OCI-LY7 (cell line): ENCODE measurements at regions not wholly inside any gene's neighbourhood (a gene's known extent, or its start where the extent isn't known, plus 50 kb on each side); places are given as distances from the start of the nearest gene placed in this dataset.

Source experiments
- BruUV-seq: library from RNA; stranded (reverse); fragments of 400-500 nt; replicated peaks from 2 replicates; lab custom pipeline; 2021; lab: Mats Ljungman, UMichigan
- CTCF ChIA-PET: fragments of 300-600 bp; sonication (Branson Sonifier 250); formaldehyde crosslinking; loops from one replicate; lab custom pipeline; 2022; ENCODE audit warnings: antibody characterized with exemption; ENCODE audit not compliant: unreplicated experiment; lab: Charles Lee
- POLR2A ChIA-PET: fragments of 300-600 bp; sonication (Branson Sonifier 250); formaldehyde crosslinking; loops from one replicate; lab custom pipeline; 2022; ENCODE audit warnings: antibody characterized with exemption; lab: Charles Lee
- DNase-seq: peaks from one replicate; pipeline ENCODE4 v3.0.0-alpha.2; 2015; ENCODE audit warnings: low spot score
- H2AFZ ChIP-seq: fragments of 200-600 bp; sonication (generic), shearing (Covaris generic); 2 replicates; pipeline ENCODE4 v1.6.1; 2014; ENCODE audit warnings: mild to moderate bottlenecking, antibody characterized with exemption, low read length, moderate library complexity
- H3K27ac ChIP-seq: fragments of 200-600 bp; sonication (generic); 2 replicates; pipeline ENCODE4 v1.5.1; 2014; ENCODE audit warnings: mixed run types, low read depth, mild to moderate bottlenecking, moderate library complexity, low read length, inconsistent platforms; ENCODE audit not compliant: poor library complexity, severe bottlenecking
- H3K36me3 ChIP-seq: fragments of 200-600 bp; sonication (generic); 2 replicates; pipeline ENCODE4 v1.6.1; 2014; ENCODE audit warnings: mild to moderate bottlenecking, antibody characterized with exemption, low read length, moderate library complexity, mixed read lengths; ENCODE audit not compliant: insufficient read depth
- H3K4me1 ChIP-seq: fragments of 200-600 bp; sonication (generic); 2 replicates; pipeline ENCODE4 v1.5.1; 2014; ENCODE audit warnings: mild to moderate bottlenecking, low read length; ENCODE audit not compliant: insufficient read depth, poor library complexity, severe bottlenecking
- H3K4me2 ChIP-seq: fragments of 200-600 bp; sonication (generic); 2 replicates; pipeline ENCODE4 v1.6.1; 2014; ENCODE audit warnings: mild to moderate bottlenecking, low read length
- H3K4me3 ChIP-seq: fragments of 200-600 bp; sonication (generic); 2 replicates; pipeline ENCODE4 v1.5.1; 2014; ENCODE audit warnings: mild to moderate bottlenecking, low read depth, low read length; ENCODE audit not compliant: poor library complexity, severe bottlenecking
- H3K79me2 ChIP-seq: fragments of 200-600 bp; sonication (generic); 2 replicates; pipeline ENCODE4 v1.6.1; 2016; ENCODE audit warnings: low read depth, mild to moderate bottlenecking, low read length, moderate library complexity, mixed read lengths; ENCODE audit not compliant: insufficient read depth
- H3K9me2 ChIP-seq: fragments of 200-600 bp; sonication (generic); 2 replicates; pipeline ENCODE4 v1.6.1; 2016; ENCODE audit warnings: mild to moderate bottlenecking, low read length, mixed read lengths; ENCODE audit not compliant: insufficient read depth
- H3K9me3 ChIP-seq: fragments of 200-600 bp; sonication (generic); 2 replicates; pipeline ENCODE4 v1.6.1; 2014; ENCODE audit warnings: mild to moderate bottlenecking, mixed run types, low read length, mixed read lengths
- H4K20me1 ChIP-seq: fragments of 200-600 bp; sonication (generic); 2 replicates; pipeline ENCODE4 v1.6.1; 2014; ENCODE audit warnings: mild to moderate bottlenecking, antibody characterized with exemption, low read length, moderate library complexity, mixed read lengths; ENCODE audit not compliant: insufficient read depth
- EZH2phosphoT487 ChIP-seq: fragments of 200-600 bp; sonication (generic); IDR thresholded peaks from 2 replicates; pipeline ENCODE4 v1.6.1; 2018; ENCODE audit warnings: low read depth, borderline replicate concordance, mild to moderate bottlenecking, mixed run types, antibody characterized with exemption, low read length, moderate library complexity, mixed read lengths
- intact Hi-C: fragments of 100-400 bp; cut with micrococcal nuclease; formaldehyde crosslinking; loops from one replicate; pipeline ENCODE4 v1.10.0; 2022; ENCODE audit not compliant: unreplicated experiment
- TF ChIP-seq, protein P1 (sequence below): fragments of 200-600 bp; sonication (generic); conservative IDR thresholded peaks from 2 replicates; pipeline ENCODE4 v1.5.1; 2014; ENCODE audit warnings: mild to moderate bottlenecking, antibody characterized with exemption, low read length, moderate library complexity, mixed read lengths

- no peak for TF ChIP-seq EZH2phosphoT487
- TF ChIP-seq, protein P1, sequence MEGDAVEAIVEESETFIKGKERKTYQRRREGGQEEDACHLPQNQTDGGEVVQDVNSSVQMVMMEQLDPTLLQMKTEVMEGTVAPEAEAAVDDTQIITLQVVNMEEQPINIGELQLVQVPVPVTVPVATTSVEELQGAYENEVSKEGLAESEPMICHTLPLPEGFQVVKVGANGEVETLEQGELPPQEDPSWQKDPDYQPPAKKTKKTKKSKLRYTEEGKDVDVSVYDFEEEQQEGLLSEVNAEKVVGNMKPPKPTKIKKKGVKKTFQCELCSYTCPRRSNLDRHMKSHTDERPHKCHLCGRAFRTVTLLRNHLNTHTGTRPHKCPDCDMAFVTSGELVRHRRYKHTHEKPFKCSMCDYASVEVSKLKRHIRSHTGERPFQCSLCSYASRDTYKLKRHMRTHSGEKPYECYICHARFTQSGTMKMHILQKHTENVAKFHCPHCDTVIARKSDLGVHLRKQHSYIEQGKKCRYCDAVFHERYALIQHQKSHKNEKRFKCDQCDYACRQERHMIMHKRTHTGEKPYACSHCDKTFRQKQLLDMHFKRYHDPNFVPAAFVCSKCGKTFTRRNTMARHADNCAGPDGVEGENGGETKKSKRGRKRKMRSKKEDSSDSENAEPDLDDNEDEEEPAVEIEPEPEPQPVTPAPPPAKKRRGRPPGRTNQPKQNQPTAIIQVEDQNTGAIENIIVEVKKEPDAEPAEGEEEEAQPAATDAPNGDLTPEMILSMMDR = no peak
- Histone ChIP-seq H3K27ac (no peak overlapping the region), H3K4me2 (no peak overlapping the region), H3K4me1 (peaks cover 10% of the 10 kb centered on the region), H3K79me2 (no peaks in the 10 kb centered on the region), H2AFZ (no peak overlapping the region), H3K9me2 (0 out of 2 replicates have a peak, but pooled peaks cover 5% of the 10 kb centered on the region), H3K4me3 (no peak overlapping the region), H3K36me3 (no peaks in the 10 kb centered on the region), H4K20me1 (no peaks in the 10 kb centered on the region), H3K9me3 (peaks cover 10% of the 10 kb centered on the region; the same call in 1 of the 2 replicates)
- intact Hi-C loops = loop anchor here (10.0 kb wide), 1 partner anchor 847 kb away; no protein-coding TSS in a partner anchor
- POLR2A ChIA-PET = no interaction called here
- DNase-seq = no peak
- BruUV-seq = no TSS peak
- CTCF ChIA-PET = no interaction called here
Measured at GRCh38 chr2:239881561-239882320, 143.4 kb downstream of the NDUFA10 start.

DNA sequence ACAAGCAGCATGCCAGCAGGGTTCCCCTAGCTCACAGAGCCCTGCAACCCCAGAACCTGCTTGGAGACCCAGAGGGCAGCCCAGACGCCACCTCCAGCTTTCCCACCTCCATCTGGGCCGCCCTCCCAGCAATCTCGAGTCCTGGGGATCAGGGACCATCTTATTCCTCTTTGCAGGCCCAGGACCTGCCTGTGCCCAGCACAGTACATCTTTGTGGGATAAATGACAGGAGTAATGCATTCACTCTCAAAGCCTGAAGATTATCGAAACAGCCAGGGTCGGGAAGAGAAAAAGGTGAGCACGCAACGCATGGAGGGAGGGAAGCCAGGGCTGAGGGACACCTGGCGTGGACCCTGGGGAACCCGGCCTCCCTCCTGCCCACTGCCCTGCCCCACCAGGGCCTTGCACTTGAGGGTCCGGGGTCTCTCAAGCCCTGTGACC lies 144.1 kb downstream of the NDUFA10 start:
- Histone ChIP-seq H3K4me3 (no peak overlapping the region), H3K79me2 (no peaks in the 10 kb centered on the region), H3K36me3 (no peaks in the 10 kb centered on the region), H2AFZ (no peak overlapping the region), H3K9me2 (no peaks in the 10 kb centered on the region), H3K4me1 (peaks cover 10% of the 10 kb centered on the region), H3K9me3 (peaks cover 10% of the 10 kb centered on the region; the same call in 1 of the 2 replicates), H3K4me2 (no peak overlapping the region), H3K27ac (no peak overlapping the region), H4K20me1 (no peaks in the 10 kb centered on the region)
- ChIA-PET POLR2A (no interaction called here), CTCF (no interaction called here)
- intact Hi-C loops = loop anchor here (10.0 kb wide), 1 partner anchor 846 kb away; no protein-coding TSS in a partner anchor
- DNase-seq = no peak
- TF ChIP-seq EZH2phosphoT487 = no peak
- TF ChIP-seq, protein P1 = no peak
- no TSS peak for BruUV-seq

- no peaks in the 10 kb centered on the region for H3K9me2 ChIP-seq
- no peak overlapping the region for H3K4me3 ChIP-seq
- H4K20me1 ChIP-seq = no peaks in the 10 kb centered on the region
- CTCF ChIA-PET = no interaction called here
- no peaks in the 10 kb centered on the region for H3K36me3 ChIP-seq
- H3K27ac ChIP-seq = no peak overlapping the region
- intact Hi-C loops = loop anchor here (10.0 kb wide), 1 partner anchor 846 kb away; no protein-coding TSS in a partner anchor
- DNase-seq = no peak
- POLR2A ChIA-PET = no interaction called here
- H2AFZ ChIP-seq = no peak overlapping the region
- no TSS peak for BruUV-seq
- H3K79me2 ChIP-seq = no peaks in the 10 kb centered on the region
- peaks cover 9% of the 10 kb centered on the region; the same call in 1 of the 2 replicates for H3K9me3 ChIP-seq
- no peak for TF ChIP-seq EZH2phosphoT487
- TF ChIP-seq, protein P1 = no peak
- H3K4me2 ChIP-seq = no peak overlapping the region
- peaks cover 10% of the 10 kb centered on the region for H3K4me1 ChIP-seq
Measured at GRCh38 chr2:239880396-239880795, 144.7 kb downstream of the NDUFA10 start.
